ENCODE measurements at regions not wholly inside any gene's neighbourhood (a gene's known extent, or its start where the extent isn't known, plus 50 kb on each side); places are given as distances from the start of the nearest gene placed in this dataset.

GRCh38 chr19:30941591-30941990 lies 407.6 kb downstream of the TSHZ3 start:
- TF ChIP-seq POLR2A (IDR thresholded peaks at IDR 0.05; ENCODE audit: low read depth, low read length): no peak
- no peak for TF ChIP-seq TAF1 (IDR thresholded peaks at IDR 0.05; ENCODE audit: low read depth, low read length)
